ENCODE measurements at regions not wholly inside any gene's neighbourhood (a gene's known extent, or its start where the extent isn't known, plus 50 kb on each side); places are given as distances from the start of the nearest gene placed in this dataset.
"Not testable (repeated sequence)": the region's sequence is repeated elsewhere in the genome, so short reads cannot be mapped to it uniquely, and the experiment has no call there.

DNA sequence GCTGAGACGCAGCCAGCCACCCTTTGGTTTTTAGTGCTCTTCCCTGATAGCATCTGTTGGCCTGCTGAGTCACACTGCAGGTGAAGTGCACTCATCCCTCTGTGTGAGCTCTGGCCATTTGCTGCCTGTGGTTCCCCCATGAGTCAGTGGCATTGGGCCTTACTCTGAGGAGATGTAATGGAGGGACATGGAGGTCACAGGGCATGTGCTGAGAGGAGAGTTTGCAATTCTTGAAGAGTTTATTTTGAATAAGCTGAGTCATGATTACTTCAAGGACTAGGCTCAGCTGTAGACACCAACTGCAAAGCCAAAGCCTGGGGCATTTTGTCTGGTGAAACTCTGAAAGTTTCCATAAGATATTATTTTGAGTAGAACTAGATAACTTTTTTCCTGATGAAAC is 200.3 kb downstream of the BCL2L11 start:
- DNase-seq, result not testable (repeated sequence)

GRCh38 chr2:111323384-111323783 is 202.7 kb downstream of the BCL2L11 start:
- DNase-seq, result not testable (repeated sequence)

GRCh38 chr2:111327726-111328125 is 207.0 kb downstream of the BCL2L11 start:
- not testable (repeated sequence) for DNase-seq

- DNase-seq, result not testable (repeated sequence)
These were observed 208.6 kb downstream of the BCL2L11 start for GRCh38 chr2:111329309-111329708.

DNA sequence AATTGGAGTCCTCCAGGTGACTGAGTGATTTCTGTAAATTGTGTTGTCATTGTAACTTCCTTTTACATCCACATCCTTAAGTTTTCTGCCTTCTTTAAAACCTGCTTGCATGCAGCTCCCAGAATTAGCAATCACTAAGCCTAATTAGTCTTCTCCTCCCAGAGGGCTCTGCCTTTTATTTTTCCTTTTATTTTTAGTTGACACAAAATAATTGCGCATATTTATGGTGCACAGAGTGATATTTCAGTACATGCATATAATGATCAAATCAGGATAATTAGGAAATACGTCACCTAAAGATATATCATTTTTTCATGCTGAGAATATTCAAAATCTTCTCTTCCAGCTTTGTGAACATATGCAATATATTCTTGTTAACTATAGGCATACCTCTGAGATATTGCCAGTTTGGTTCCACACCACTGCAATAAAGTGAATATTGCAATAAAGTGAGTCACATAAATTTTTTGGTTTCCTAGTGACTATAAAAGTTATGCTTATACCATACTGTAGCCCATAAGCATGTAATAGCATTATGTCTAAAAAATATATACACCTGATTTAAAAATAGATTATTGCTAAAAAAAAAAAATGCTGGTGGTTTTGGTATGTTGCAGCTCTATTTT is 210.5 kb downstream of the BCL2L11 start:
- DNase-seq, result not testable (repeated sequence)

- DNase-seq, result not testable (repeated sequence)
These were observed 214.7 kb downstream of the BCL2L11 start for GRCh38 chr2:111335220-111335907.

GRCh38 chr2:111338474-111338873 is 217.8 kb downstream of the BCL2L11 start:
- not testable (repeated sequence) for DNase-seq

- not testable (repeated sequence) for DNase-seq
These were observed 218.8 kb downstream of the BCL2L11 start for GRCh38 chr2:111339476-111339875.

- DNase-seq, result not testable (repeated sequence)
These were observed 223.9 kb downstream of the BCL2L11 start for GRCh38 chr2:111344590-111344989.

- not testable (repeated sequence) for DNase-seq
These were observed 224.7 kb downstream of the BCL2L11 start for GRCh38 chr2:111345439-111345838.

GRCh38 chr2:111346018-111346930 is 225.6 kb downstream of the BCL2L11 start:
- not testable (repeated sequence) for DNase-seq

GRCh38 chr2:111347695-111348094 is 227.0 kb downstream of the BCL2L11 start:
- not testable (repeated sequence) for DNase-seq

- not testable (repeated sequence) for DNase-seq
These were observed 227.6 kb downstream of the BCL2L11 start for GRCh38 chr2:111348316-111348715.

DNA sequence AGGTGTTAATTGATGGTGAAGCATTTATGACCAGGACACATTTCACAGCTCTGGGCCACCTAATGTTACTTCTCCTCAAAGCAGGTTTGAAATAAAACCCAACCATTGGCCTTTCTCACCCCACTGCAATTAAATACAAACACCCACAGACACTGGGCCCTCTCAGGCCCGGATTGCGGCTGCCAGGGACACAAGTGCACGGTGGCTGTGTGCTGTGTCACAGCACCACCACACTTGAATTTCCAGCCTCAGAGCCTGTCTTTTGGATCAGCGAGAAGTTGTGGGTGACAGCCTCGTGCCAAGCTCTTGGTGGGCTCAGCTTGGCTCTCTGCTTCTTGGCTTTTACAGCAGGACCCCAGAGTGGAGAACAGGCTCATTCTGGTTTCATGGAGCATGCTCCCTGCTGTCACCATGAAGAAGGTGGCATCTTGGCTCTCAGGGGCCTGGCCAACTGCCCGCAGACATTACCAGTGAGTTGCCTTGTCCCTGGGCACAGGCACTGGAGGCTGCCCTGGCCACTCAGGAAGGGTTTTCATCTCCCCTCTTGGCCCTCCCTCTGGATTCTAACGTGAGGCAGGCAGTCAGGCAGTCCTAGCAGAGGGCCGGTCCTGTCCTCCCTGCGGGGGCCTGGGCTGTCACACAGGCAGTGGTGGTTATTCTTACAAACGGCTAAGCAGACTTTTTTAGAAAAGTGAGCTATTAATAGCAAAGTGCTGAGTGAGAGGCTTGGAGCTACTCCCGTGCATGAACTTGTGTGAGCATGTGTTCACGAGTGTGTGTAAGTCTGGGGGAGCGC is 234.5 kb downstream of the BCL2L11 start:
- not testable (repeated sequence) for DNase-seq

DNA sequence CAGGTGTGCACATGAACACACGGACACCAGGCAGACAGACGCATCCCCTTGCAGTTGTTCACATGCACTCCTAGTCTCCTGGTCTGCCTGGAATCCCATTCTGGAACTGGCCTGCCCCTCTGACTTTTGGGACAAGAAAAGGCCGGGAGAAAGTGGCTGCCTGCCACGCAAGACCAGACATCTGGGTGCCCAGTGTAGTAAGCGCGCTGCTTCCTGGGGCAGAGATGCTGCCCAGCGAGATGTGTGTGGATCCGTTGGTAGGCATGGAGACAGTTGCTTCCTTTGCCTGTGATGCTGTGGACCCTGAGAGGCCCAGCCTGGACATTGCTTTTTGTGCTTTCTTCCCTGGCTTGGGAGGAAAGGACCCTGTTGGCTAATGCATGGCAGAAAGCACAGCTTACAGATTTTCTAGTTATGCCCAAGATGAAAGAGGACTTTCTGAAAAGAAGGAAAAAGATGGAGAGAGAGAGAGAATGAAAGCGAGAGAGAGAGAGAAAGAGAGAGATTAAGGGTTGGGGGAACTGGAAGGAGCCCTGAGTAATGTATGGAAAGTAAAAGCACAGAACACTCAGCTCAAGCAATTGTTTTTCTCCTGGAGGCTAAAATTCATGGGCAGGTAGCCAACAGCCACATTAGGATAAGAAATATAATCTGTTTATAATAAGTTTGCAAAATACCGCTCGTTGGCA is 235.3 kb downstream of the BCL2L11 start:
- DNase-seq, result not testable (repeated sequence)

GRCh38 chr2:111356512-111357031 is 235.9 kb downstream of the BCL2L11 start:
- not testable (repeated sequence) for DNase-seq

GRCh38 chr2:111365986-111366640 is 245.4 kb downstream of the BCL2L11 start:
- not testable (repeated sequence) for DNase-seq

DNA sequence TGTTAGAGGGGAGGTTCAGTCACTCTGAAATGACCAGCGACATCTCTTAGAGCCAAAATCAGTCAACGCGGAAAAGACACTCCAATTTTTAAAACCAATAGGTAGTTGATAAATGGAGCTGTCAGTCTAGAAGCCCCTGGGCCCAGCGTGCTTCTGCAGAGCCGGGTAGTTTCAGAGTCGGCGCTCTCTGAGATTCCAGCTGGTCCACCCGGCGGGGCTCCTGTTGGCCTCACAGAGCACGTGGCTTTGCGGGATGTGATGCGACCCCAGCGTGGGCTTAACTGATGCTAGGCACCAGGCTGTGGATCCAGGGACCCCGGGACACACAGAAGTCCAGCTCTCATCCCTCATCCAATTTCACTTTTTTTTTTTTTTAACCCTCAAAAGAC is 245.9 kb downstream of the BCL2L11 start:
- not testable (repeated sequence) for DNase-seq

- not testable (repeated sequence) for DNase-seq
These were observed 246.4 kb downstream of the BCL2L11 start for GRCh38 chr2:111367080-111367479.

GRCh38 chr2:111367871-111368270 is 247.2 kb downstream of the BCL2L11 start:
- DNase-seq, result not testable (repeated sequence)

DNA sequence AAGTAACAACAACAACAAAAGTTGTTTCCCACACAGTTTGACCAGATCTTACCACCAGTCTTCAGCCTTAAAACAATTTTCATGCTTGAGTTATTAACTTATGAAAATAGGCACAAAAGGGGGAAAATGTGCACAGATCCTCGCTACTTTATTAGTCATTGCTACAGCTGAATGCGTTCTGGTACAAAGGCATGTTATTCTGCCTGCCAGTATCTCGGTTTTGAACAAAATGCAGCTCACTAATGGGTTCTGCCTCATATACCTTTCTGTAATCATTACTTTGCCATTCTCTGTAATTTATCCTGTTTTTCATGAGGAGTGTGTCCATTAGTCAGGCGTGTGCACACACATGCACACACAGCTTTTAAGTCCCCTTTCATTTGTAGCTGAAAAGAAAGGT is 247.6 kb downstream of the BCL2L11 start:
- DNase-seq, result not testable (repeated sequence)
